8988T (cell line): ENCODE measurements at regions not wholly inside any gene's neighbourhood (a gene's known extent, or its start where the extent isn't known, plus 50 kb on each side); places are given as distances from the start of the nearest gene placed in this dataset.

Experiments used
- DNase-seq: peaks from one replicate; pipeline ENCODE4 v3.0.0; 2011

- DNase-seq = no peak
Measured at GRCh38 chr10:84076540-84077195, 62.6 kb upstream of the GHITM start.

GRCh38 chr10:84077768-84078167 is 61.5 kb upstream of the GHITM start:
- no peak for DNase-seq

GRCh38 chr10:84078771-84079170 is 60.5 kb upstream of the GHITM start:
- no peak for DNase-seq

- DNase-seq = no peak
Measured at GRCh38 chr10:84084342-84084741, 55.0 kb upstream of the GHITM start.

- DNase-seq = no peak
Measured at GRCh38 chr10:84087202-84087601, 52.1 kb upstream of the GHITM start.

- DNase-seq = no peak
Measured at GRCh38 chr10:84088626-84089025, 50.7 kb upstream of the GHITM start.

GRCh38 chr10:84089162-84089561 is 50.1 kb upstream of the GHITM start:
- DNase-seq = no peak
